Endothelial cell of umbilical vein (primary cell): ENCODE measurements at regions not wholly inside any gene's neighbourhood (a gene's known extent, or its start where the extent isn't known, plus 50 kb on each side); places are given as distances from the start of the nearest gene placed in this dataset.

ENCODE experiments used
- CTCF ChIP-seq, 2 donors: IDR thresholded peaks; 1 replicate in 1 of 2; 2 replicates in 1 of 2; pipeline ENCODE4 v1.5.1; 2011; ENCODE audit warnings: low read length in 2 of 2, mild to moderate bottlenecking in 2 of 2, moderate library complexity in 2 of 2, control low read depth in 1 of 2, inconsistent platforms in 1 of 2, low read depth in 1 of 2; ENCODE audit not compliant: insufficient read depth in 1 of 2; ENCODE audit errors: extremely low read depth in 1 of 2
- POLR2A ChIP-seq: IDR thresholded peaks from 2 replicates; pipeline ENCODE4 v1.6.1; 2012; ENCODE audit warnings: low read depth, mild to moderate bottlenecking, control low read depth, low read length
- POLR2AphosphoS5 ChIP-seq: IDR thresholded peaks from 2 replicates; pipeline ENCODE4 v1.6.1; 2012; ENCODE audit warnings: low read depth, mild to moderate bottlenecking, control low read depth, low read length, moderate library complexity; ENCODE audit not compliant: insufficient read depth

DNA sequence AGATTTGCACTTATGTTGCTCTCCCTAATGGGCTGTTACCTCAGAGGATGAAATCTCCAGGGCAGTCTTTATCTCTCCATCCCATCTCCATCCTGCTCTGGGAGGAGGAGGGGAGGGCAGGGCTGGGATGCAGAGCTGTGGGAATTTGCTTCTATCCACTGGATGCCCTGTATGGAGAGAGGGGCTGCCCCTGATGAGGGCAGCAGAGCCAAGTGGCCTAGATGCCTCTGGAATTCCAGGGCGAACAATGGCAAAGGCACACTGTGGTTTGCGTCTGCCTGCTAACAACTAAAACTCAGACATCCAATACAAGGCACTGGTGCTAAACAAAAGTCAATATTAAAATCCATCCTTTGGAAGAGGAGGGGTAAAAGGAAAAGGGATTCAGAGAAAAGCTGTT, 165.1 kb downstream of the COG6 start:
- TF ChIP-seq POLR2A: no peak
- no peak for TF ChIP-seq POLR2AphosphoS5
- TF ChIP-seq CTCF (IDR thresholded peaks at IDR 0.05; ENCODE audit: extremely low read depth in 1 of 2, insufficient read depth in 1 of 2, low read depth in 1 of 2, low read length in 2 of 2): no peak
